Spleen (tissue), 11 donors: ENCODE measurements at regions not wholly inside any gene's neighbourhood (a gene's known extent, or its start where the extent isn't known, plus 50 kb on each side); places are given as distances from the start of the nearest gene placed in this dataset.

Experiments
- DNase-seq: peaks from one replicate; pipeline ENCODE4 v3.0.0-alpha.2; 2020
- H3K27ac ChIP-seq, 8 donors: fragments of 200-600 bp; sonication (generic) in 7 of 8; 1 replicate in 4 of 8; 2 replicates in 4 of 8; pipeline versions ENCODE4 v1.5.0 to v1.8.0; 2016 to 2021; ENCODE audit warnings: inconsistent platforms in 4 of 8, mild to moderate bottlenecking in 4 of 8, moderate library complexity in 1 of 8
- H3K27me3 ChIP-seq, 7 donors: fragments of 200-600 bp; sonication (generic) in 6 of 7; replicated peaks in 1 of 7; 1 replicate in 4 of 7; 2 replicates in 3 of 7; pipeline versions ENCODE4 v1.5.0 to v1.8.0; 2016 to 2021; ENCODE audit warnings: inconsistent platforms in 3 of 7, mild to moderate bottlenecking in 1 of 7
- H3K36me3 ChIP-seq, 6 donors: fragments of 200-600 bp; sonication (generic) in 5 of 6; 1 replicate in 4 of 6; 2 replicates in 2 of 6; pipeline versions ENCODE4 v1.5.0 to v1.8.0; 2016 to 2021; ENCODE audit warnings: inconsistent platforms in 2 of 6
- H3K4me1 ChIP-seq, 6 donors: fragments of 200-600 bp; sonication (generic) in 5 of 6; 1 replicate in 3 of 6; 2 replicates in 3 of 6; pipeline versions ENCODE4 v1.5.0 to v1.8.0; 2016 to 2021; ENCODE audit warnings: inconsistent platforms in 3 of 6
- H3K4me3 ChIP-seq, 8 donors: fragments of 200-600 bp; sonication (generic) in 7 of 8; 1 replicate in 4 of 8; 2 replicates in 4 of 8; pipeline versions ENCODE4 v1.5.0 to v1.8.0; 2016 to 2021; ENCODE audit warnings: inconsistent platforms in 4 of 8, mild to moderate bottlenecking in 4 of 8, moderate library complexity in 2 of 8
- H3K9me3 ChIP-seq, 8 donors: fragments of 200-600 bp; sonication (generic) in 7 of 8; 1 replicate in 4 of 8; 2 replicates in 4 of 8; pipeline versions ENCODE4 v1.5.0 to v1.8.0; 2016 to 2021; ENCODE audit warnings: inconsistent platforms in 4 of 8
- CTCF ChIP-seq, 11 experiments: fragments of 200-600 bp in 7 of 11; fragments of 450-650 bp in 4 of 11; sonication (generic) in 4 of 11; IDR thresholded peaks in 8 of 11; conservative IDR thresholded peaks in 3 of 11; 1 replicate in 7 of 11; 2 replicates in 4 of 11; pipeline versions ENCODE4 v1.4.0 to v1.8.0; 2016 to 2021; ENCODE audit warnings: antibody characterized with exemption in 11 of 11, inconsistent platforms in 4 of 11, mild to moderate bottlenecking in 1 of 11
- POLR2A ChIP-seq, 3 donors: fragments of 450-650 bp; IDR thresholded peaks; one replicate each; pipeline ENCODE4 v1.5.1; 2017; ENCODE audit warnings: antibody characterized with exemption in 3 of 3, mild to moderate bottlenecking in 1 of 3
- POLR2AphosphoS5 ChIP-seq, 3 donors: sonication (generic); formaldehyde crosslinking; IDR thresholded peaks; one replicate each; pipeline ENCODE4 v1.5.1; 2017; ENCODE audit warnings: antibody characterized with exemption in 3 of 3
- WGBS, 5 donors: extraction: QIAGEN DNeasy Blood & Tissue Kit in 3 of 5; methylation state at CpG; one replicate each; pipeline versions ENCODE4 v1.1.5 to v1.1.7; 2013 to 2018; 5-methylcytosine and 5-hydroxymethylcytosine counted together
- intact Hi-C: fragments of 100-400 bp; cut with DNase I; formaldehyde crosslinking; loops from one replicate; pipeline ENCODE4 v1.15.0; 2023; ENCODE audit warnings: low total_unique reads
- donor health status: healthy with polysubstance abuse.
- donor health status: DM: no; HTN: no; CAD: no; lungs with moderate emphysema.
- donor health status: DM: no; HTN: no; CAD: no.
- donor health status: Bipolar disorder and iron deficiency.
- donor health status: healthy.
- donor health status: DM: no; HTN: no; CAD: no.
- donor health status: DM: yes; HTN: yes; CAD: no.

- intact Hi-C loops: no loop called here
- 46 to 75% (median 65%) methylated on average over 2 of the region's 2 CpGs for WGBS, 5 donors
- TF ChIP-seq CTCF (IDR thresholded peaks at IDR 0.05 in 8 of 11, conservative IDR thresholded peaks at IDR 0.05 in 3 of 11) (no peak), POLR2A (IDR thresholded peaks at IDR 0.05) (no peak), POLR2AphosphoS5 (IDR thresholded peaks at IDR 0.05) (no peak)
- Histone ChIP-seq H3K4me1 (peaks cover 5 to 53% (median 31%) of the 10 kb centered on the region in 6 donors), H3K36me3 (no peaks in the 10 kb centered on the region), H3K27me3 (no peaks in the 10 kb centered on the region), H3K4me3 (no peak overlapping the region), H3K27ac (peak overlapping the region in 5 of 8 donors; percentile 30 to 73 (median 66)), H3K9me3 (no peaks in the 10 kb centered on the region)
- DNase-seq: no peak
Observed at GRCh38 chr6:132131758-132132157, 180.6 kb upstream of the CCN2 start.

GRCh38 chr6:132131351-132131750 is 180.2 kb upstream of the CCN2 start:
- no peaks in the 10 kb centered on the region for H3K27me3 ChIP-seq
- peaks cover 5 to 53% (median 31%) of the 10 kb centered on the region in 6 donors for H3K4me1 ChIP-seq
- H3K4me3 ChIP-seq: no peak overlapping the region
- no peak for DNase-seq
- TF ChIP-seq POLR2A (IDR thresholded peaks at IDR 0.05) (no peak), CTCF (IDR thresholded peaks at IDR 0.05 in 8 of 11, conservative IDR thresholded peaks at IDR 0.05 in 3 of 11) (no peak), POLR2AphosphoS5 (IDR thresholded peaks at IDR 0.05) (no peak)
- intact Hi-C loops: no loop called here
- H3K36me3 ChIP-seq: no peaks in the 10 kb centered on the region
- no peaks in the 10 kb centered on the region for H3K9me3 ChIP-seq
- 33 to 40% (median 36%) methylated on average over 3 of the region's 3 CpGs for WGBS, 5 donors
- peak overlapping the region in 7 of 8 donors; percentile 42 to 73 (median 66) for H3K27ac ChIP-seq

- no peaks in the 10 kb centered on the region for H3K36me3 ChIP-seq
- H3K27ac ChIP-seq: peak overlapping the region; percentile 32 to 73 (median 65)
- 16 to 26% (median 23%) methylated on average over 10 of the region's 10 CpGs for WGBS, 5 donors
- intact Hi-C loops: no loop called here
- TF ChIP-seq POLR2A (IDR thresholded peaks at IDR 0.05) (no peak), POLR2AphosphoS5 (IDR thresholded peaks at IDR 0.05) (peak in 1 of 3 donors; percentile 36), CTCF (IDR thresholded peaks at IDR 0.05 in 8 of 11, conservative IDR thresholded peaks at IDR 0.05 in 3 of 11) (no peak)
- no peaks in the 10 kb centered on the region for H3K9me3 ChIP-seq
- peaks cover 5 to 50% (median 31%) of the 10 kb centered on the region in 6 donors for H3K4me1 ChIP-seq
- H3K4me3 ChIP-seq: no peak overlapping the region
- peak; percentile 69 for DNase-seq
- H3K27me3 ChIP-seq: no peaks in the 10 kb centered on the region
Observed at GRCh38 chr6:132130626-132131298, 179.6 kb upstream of the CCN2 start.

- TF ChIP-seq POLR2A (IDR thresholded peaks at IDR 0.05) (no peak), POLR2AphosphoS5 (IDR thresholded peaks at IDR 0.05) (no peak), CTCF (IDR thresholded peaks at IDR 0.05 in 8 of 11, conservative IDR thresholded peaks at IDR 0.05 in 3 of 11) (no peak)
- 90 to 98% (median 96%) methylated on average over 1 of the region's 1 CpG for WGBS, 5 donors
- H3K9me3 ChIP-seq: no peaks in the 10 kb centered on the region
Observed at GRCh38 chr6:132128424-132128823, 177.3 kb upstream of the CCN2 start.

More at GRCh38 chr6:132128424-132128823, 177.3 kb upstream of the CCN2 start:
- intact Hi-C loops: no loop called here
- Histone ChIP-seq H3K4me3 (no peak overlapping the region), H3K4me1 (peaks cover 5 to 35% (median 23%) of the 10 kb centered on the region in 6 donors), H3K36me3 (no peaks in the 10 kb centered on the region), H3K27me3 (no peaks in the 10 kb centered on the region), H3K27ac (no peak overlapping the region)
- DNase-seq: no peak
